ENCODE measurements at regions not wholly inside any gene's neighbourhood (a gene's known extent, or its start where the extent isn't known, plus 50 kb on each side); places are given as distances from the start of the nearest gene placed in this dataset.

GRCh38 chr15:45794304-45794703 is 159.5 kb downstream of the SQOR start:
- H3K4me3 ChIP-seq (replicated peaks in 1 of 2; ENCODE audit: low read depth in 1 of 2, low read length in 2 of 2), result no peak overlapping the region
- POLR2A ChIA-PET, result no interaction called here
- TF ChIP-seq SRF (IDR thresholded peaks at IDR 0.05; ENCODE audit: low read depth) (no peak), YY1 (IDR thresholded peaks at IDR 0.05; ENCODE audit: extremely low read depth, insufficient replicate concordance, low read depth, low read length) (no peak), ZBTB33 (IDR thresholded peaks at IDR 0.05; ENCODE audit: extremely low read depth, insufficient replicate concordance, low read length) (no peak), JUND (IDR thresholded peaks at IDR 0.05) (no peak), ZFX (IDR thresholded peaks at IDR 0.05) (no peak), CEBPB (IDR thresholded peaks at IDR 0.05; ENCODE audit: low read depth) (no peak), MAX (IDR thresholded peaks at IDR 0.05) (no peak), CTCF (IDR thresholded peaks at IDR 0.05 in 2 of 3, conservative IDR thresholded peaks at IDR 0.05 in 1 of 3; ENCODE audit: borderline replicate concordance in 1 of 3, insufficient read depth in 1 of 3, low read depth in 2 of 3, low read length in 2 of 3) (no peak), TCF7L2 (IDR thresholded peaks at IDR 0.05; ENCODE audit: borderline replicate concordance, extremely low read depth, insufficient read depth, insufficient read length) (no peak), POLR2AphosphoS5 (IDR thresholded peaks at IDR 0.05; ENCODE audit: low read depth, low read length) (no peak), ATF3 (IDR thresholded peaks at IDR 0.05) (no peak), EZH2 (IDR thresholded peaks at IDR 0.05) (no peak), SIN3A (IDR thresholded peaks at IDR 0.05; ENCODE audit: low read depth) (no peak), CBX3 (IDR thresholded peaks at IDR 0.05; ENCODE audit: low read depth) (no peak)
- H4K20me1 ChIP-seq (ENCODE audit: insufficient read depth), result no peaks in the 10 kb centered on the region; the same call in 1 of the 2 replicates
- H3K9me2 ChIP-seq (ENCODE audit: insufficient read depth), result no peaks in the 10 kb centered on the region
- H2AFZ ChIP-seq (ENCODE audit: low read depth, low read length, poor library complexity, severe bottlenecking), result no peak overlapping the region
- no peak overlapping the region for H3K27ac ChIP-seq (ENCODE audit: low read depth, low read length)
- DNase-seq (ENCODE audit: low read depth, low spot score) (no peak), ATAC-seq (no peak)
- no peak overlapping the region for H3K4me2 ChIP-seq (ENCODE audit: low read length)
- CTCF ChIA-PET, result interaction anchor here (2.2 to 2.6 kb wide), 2 partner anchors 79 to 89 kb away, joined by 6 to 17 read pairs; no protein-coding TSS in a partner anchor
- no peaks in the 10 kb centered on the region for H3K4me1 ChIP-seq (ENCODE audit: control insufficient read depth in 1 of 2, insufficient read depth in 2 of 2, low read length in 2 of 2)
- H3K36me3 ChIP-seq (ENCODE audit: control insufficient read depth in 1 of 2, insufficient read depth in 2 of 2, low read length in 2 of 2), result no peaks in the 10 kb centered on the region
- H3K9me3 ChIP-seq (ENCODE audit: control insufficient read depth in 1 of 2, insufficient read depth in 1 of 2, low read depth in 1 of 2, low read length in 2 of 2), result no peaks in the 10 kb centered on the region
- H3K27me3 ChIP-seq (ENCODE audit: insufficient read depth, low read length), result no peaks in the 10 kb centered on the region
- intact Hi-C loops (cut with micrococcal nuclease), result no loop called here
- H3K79me2 ChIP-seq (ENCODE audit: insufficient read depth, low read length), result no peaks in the 10 kb centered on the region
- RAD21 ChIA-PET (ENCODE audit: low non-redundant PET in 1 of 2, low total read pairs in 2 of 2, uncharacterized antibody in 2 of 2, unreplicated experiment in 2 of 2), result no interaction called here
- BruUV-seq (replicated peaks), result no TSS peak
- H3K9ac ChIP-seq (ENCODE audit: low read length), result no peak overlapping the region

Measured in HCT116 (cell line).